ENCODE measurements at regions not wholly inside any gene's neighbourhood (a gene's known extent, or its start where the extent isn't known, plus 50 kb on each side); places are given as distances from the start of the nearest gene placed in this dataset.
A peak's percentile ranks its signal among the peaks of the same experiment; 100 is the strongest.

DNA sequence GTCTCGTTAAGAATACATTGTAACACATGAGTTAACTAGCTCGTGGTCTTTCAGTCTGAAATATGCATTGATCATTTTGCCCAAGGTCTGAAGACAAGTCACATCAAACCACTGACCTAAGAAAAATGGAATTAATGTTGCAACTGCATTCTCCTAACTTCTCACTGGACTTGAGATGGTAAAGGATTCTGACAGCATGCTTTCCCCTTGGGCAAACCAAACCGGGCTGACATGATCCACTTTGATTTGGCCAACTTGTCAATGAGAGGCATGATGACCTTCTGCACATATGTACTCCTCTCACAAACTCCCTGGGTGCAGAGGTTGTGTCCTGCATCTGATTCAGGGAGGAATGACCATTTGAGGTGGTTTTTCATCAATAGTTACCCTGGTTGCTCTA lies 1982.5 kb upstream of the PIK3C3 start:
- Histone ChIP-seq H3K27ac (ENCODE audit: low read depth, low read length, poor library complexity, severe bottlenecking) (no peak overlapping the region), H3K4me3 (ENCODE audit: low read depth, low read length, poor library complexity, severe bottlenecking) (no peak overlapping the region), H3K9ac (ENCODE audit: low read length) (no peak overlapping the region), H3K9me2 (ENCODE audit: low read depth, low read length) (no peaks in the 10 kb centered on the region), H3K36me3 (ENCODE audit: insufficient read depth, low read length) (no peaks in the 10 kb centered on the region), H3K9me3 (ENCODE audit: low read length) (no peaks in the 10 kb centered on the region), H3K4me1 (ENCODE audit: insufficient read depth, low read length, severe bottlenecking) (no peaks in the 10 kb centered on the region), H3F3A (ENCODE audit: insufficient read depth, low read length) (no peaks in the 10 kb centered on the region), H3K27me3 (ENCODE audit: insufficient read depth, low read length) (no peaks in the 10 kb centered on the region), H4K20me1 (ENCODE audit: insufficient read depth, low read length) (no peaks in the 10 kb centered on the region), H3K4me2 (ENCODE audit: low read length) (no peak overlapping the region), H3K79me2 (ENCODE audit: insufficient read depth, low read length) (no peaks in the 10 kb centered on the region), H2AFZ (ENCODE audit: low read length) (no peak overlapping the region)
- TF ChIP-seq EZH2 (IDR thresholded peaks at IDR 0.05; ENCODE audit: borderline replicate concordance, low read length), result no peak
- TF ChIP-seq, protein P1, sequence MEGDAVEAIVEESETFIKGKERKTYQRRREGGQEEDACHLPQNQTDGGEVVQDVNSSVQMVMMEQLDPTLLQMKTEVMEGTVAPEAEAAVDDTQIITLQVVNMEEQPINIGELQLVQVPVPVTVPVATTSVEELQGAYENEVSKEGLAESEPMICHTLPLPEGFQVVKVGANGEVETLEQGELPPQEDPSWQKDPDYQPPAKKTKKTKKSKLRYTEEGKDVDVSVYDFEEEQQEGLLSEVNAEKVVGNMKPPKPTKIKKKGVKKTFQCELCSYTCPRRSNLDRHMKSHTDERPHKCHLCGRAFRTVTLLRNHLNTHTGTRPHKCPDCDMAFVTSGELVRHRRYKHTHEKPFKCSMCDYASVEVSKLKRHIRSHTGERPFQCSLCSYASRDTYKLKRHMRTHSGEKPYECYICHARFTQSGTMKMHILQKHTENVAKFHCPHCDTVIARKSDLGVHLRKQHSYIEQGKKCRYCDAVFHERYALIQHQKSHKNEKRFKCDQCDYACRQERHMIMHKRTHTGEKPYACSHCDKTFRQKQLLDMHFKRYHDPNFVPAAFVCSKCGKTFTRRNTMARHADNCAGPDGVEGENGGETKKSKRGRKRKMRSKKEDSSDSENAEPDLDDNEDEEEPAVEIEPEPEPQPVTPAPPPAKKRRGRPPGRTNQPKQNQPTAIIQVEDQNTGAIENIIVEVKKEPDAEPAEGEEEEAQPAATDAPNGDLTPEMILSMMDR (IDR thresholded peaks at IDR 0.05; ENCODE audit: low read length), result no peak

DNA sequence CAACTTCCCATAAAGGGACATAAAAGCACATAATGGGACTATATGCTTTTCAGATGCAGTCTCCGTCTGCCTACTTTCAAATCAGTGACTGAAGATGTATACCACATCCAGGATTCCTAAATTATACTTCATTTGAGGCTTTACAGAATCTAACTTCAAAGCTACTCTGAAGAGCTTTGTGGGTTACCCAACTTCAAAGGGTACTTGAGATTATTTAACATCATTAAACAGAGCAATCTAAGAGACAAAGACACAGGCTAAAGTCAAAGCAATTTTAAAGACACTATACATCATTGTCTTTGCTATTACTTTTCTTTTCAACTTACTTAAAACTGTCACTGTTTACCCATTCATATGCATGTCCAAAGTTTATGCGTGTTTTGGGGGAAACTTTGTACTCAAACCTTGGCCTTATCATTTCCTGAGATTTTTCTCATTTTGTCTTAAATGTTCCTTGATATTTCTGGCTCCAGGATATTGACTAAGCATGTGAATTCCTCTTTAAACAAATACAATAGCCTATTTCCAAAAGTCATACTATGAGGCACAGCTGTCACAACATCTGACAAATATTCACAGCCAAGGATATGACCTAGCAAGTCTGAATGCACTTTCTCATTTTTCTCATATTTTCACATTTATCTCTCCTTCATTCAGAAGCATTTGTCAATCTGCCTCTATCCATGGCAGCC lies 1985.1 kb upstream of the PIK3C3 start:
- H3K4me2 ChIP-seq (ENCODE audit: low read length), result no peak overlapping the region
- H3K9me3 ChIP-seq (ENCODE audit: low read length), result no peaks in the 10 kb centered on the region
- H3K4me3 ChIP-seq (ENCODE audit: low read depth, low read length, poor library complexity, severe bottlenecking), result no peak overlapping the region
- H3K9ac ChIP-seq (ENCODE audit: low read length), result no peak overlapping the region
- no peaks in the 10 kb centered on the region for H4K20me1 ChIP-seq (ENCODE audit: insufficient read depth, low read length)
- no peaks in the 10 kb centered on the region for H3K9me2 ChIP-seq (ENCODE audit: low read depth, low read length)
- no peaks in the 10 kb centered on the region for H3K27me3 ChIP-seq (ENCODE audit: insufficient read depth, low read length)
- H3K79me2 ChIP-seq (ENCODE audit: insufficient read depth, low read length), result no peaks in the 10 kb centered on the region
- H2AFZ ChIP-seq (ENCODE audit: low read length), result no peak overlapping the region
- no peaks in the 10 kb centered on the region for H3K36me3 ChIP-seq (ENCODE audit: insufficient read depth, low read length)
- H3K4me1 ChIP-seq (ENCODE audit: insufficient read depth, low read length, severe bottlenecking), result no peaks in the 10 kb centered on the region
- TF ChIP-seq, protein P1 (IDR thresholded peaks at IDR 0.05; ENCODE audit: low read length), result no peak
- TF ChIP-seq EZH2 (IDR thresholded peaks at IDR 0.05; ENCODE audit: borderline replicate concordance, low read length), result no peak
- H3F3A ChIP-seq (ENCODE audit: insufficient read depth, low read length), result no peaks in the 10 kb centered on the region
- H3K27ac ChIP-seq (ENCODE audit: low read depth, low read length, poor library complexity, severe bottlenecking), result no peak overlapping the region

DNA sequence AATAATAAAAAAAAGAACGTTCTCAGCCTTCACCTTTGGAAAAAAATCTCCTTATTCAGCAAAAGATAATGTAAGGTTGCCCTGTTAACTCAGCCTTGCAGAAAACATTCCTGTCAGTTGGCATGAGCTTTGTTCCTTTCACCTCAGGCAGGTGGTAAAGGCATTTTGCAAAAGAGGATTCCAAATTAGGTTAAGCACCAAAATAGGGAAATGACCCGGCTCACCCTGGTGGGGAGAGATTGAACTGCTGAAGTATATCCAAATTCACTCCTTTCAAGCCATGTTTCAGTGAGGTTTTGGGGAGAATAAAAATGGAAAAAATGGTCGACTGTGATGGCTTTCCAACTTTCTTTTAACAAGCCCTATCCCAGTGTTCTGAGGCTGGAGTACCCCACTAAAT lies 1988.8 kb upstream of the PIK3C3 start:
- no peaks in the 10 kb centered on the region for H3F3A ChIP-seq (ENCODE audit: insufficient read depth, low read length)
- H3K9me2 ChIP-seq (ENCODE audit: low read depth, low read length), result no peaks in the 10 kb centered on the region
- H3K79me2 ChIP-seq (ENCODE audit: insufficient read depth, low read length), result no peaks in the 10 kb centered on the region
- H3K9ac ChIP-seq (ENCODE audit: low read length), result no peak overlapping the region
- H3K36me3 ChIP-seq (ENCODE audit: insufficient read depth, low read length), result no peaks in the 10 kb centered on the region
- H3K4me2 ChIP-seq (ENCODE audit: low read length), result no peak overlapping the region
- H3K9me3 ChIP-seq (ENCODE audit: low read length), result no peaks in the 10 kb centered on the region
- H2AFZ ChIP-seq (ENCODE audit: low read length), result no peak overlapping the region
- H3K4me3 ChIP-seq (ENCODE audit: low read depth, low read length, poor library complexity, severe bottlenecking), result no peak overlapping the region
- no peaks in the 10 kb centered on the region for H3K4me1 ChIP-seq (ENCODE audit: insufficient read depth, low read length, severe bottlenecking)
- no peak overlapping the region for H3K27ac ChIP-seq (ENCODE audit: low read depth, low read length, poor library complexity, severe bottlenecking)
- no peaks in the 10 kb centered on the region for H3K27me3 ChIP-seq (ENCODE audit: insufficient read depth, low read length)
- TF ChIP-seq, protein P1 (IDR thresholded peaks at IDR 0.05; ENCODE audit: low read length), result peak; percentile 12; the same call in 1 of the 2 replicates
- no peak for TF ChIP-seq EZH2 (IDR thresholded peaks at IDR 0.05; ENCODE audit: borderline replicate concordance, low read length)
- no peaks in the 10 kb centered on the region for H4K20me1 ChIP-seq (ENCODE audit: insufficient read depth, low read length)
